SK-N-SH (cell line): ENCODE measurements at regions not wholly inside any gene's neighbourhood (a gene's known extent, or its start where the extent isn't known, plus 50 kb on each side); places are given as distances from the start of the nearest gene placed in this dataset.

ENCODE experiments used
- CTCF ChIA-PET: fragments of 300-600, 350-600 bp; formaldehyde crosslinking; extraction: SDS; loops from one replicate; lab custom pipeline; 2021; lab: Yijun Ruan, JAX
- POLR2A ChIA-PET: fragments of 350-600 bp; sonication (Branson Sonifier 250); formaldehyde crosslinking; extraction: SDS; loops from one replicate; lab custom pipeline; 2020; ENCODE audit warnings: antibody characterized with exemption, inconsistent platforms; lab: Yijun Ruan, JAX
- DNase-seq: peaks from one replicate; pipeline ENCODE4 v3.0.0; 2012
- H2AFZ ChIP-seq: fragments of 200-600 bp; sonication (generic); 2 replicates; pipeline ENCODE4 v1.8.1; 2016; ENCODE audit warnings: antibody characterized with exemption, mild to moderate bottlenecking, low read depth
- H3F3A ChIP-seq: fragments of 200-600 bp; sonication (generic); replicated peaks from 2 replicates; pipeline ENCODE3; 2016; ENCODE audit warnings: antibody characterized with exemption, mild to moderate bottlenecking; ENCODE audit not compliant: insufficient read depth
- H3K27ac ChIP-seq, 2 experiments: fragments of 200-500 bp in 1 of 2; fragments of 200-600 bp in 1 of 2; sonication (Bioruptor generic) in 1 of 2; sonication (generic), shearing (Covaris generic) in 1 of 2; 2 replicates each; pipeline versions ENCODE4 v1.5.1 to v1.6.1; 2014 to 2016; ENCODE audit warnings: low read depth in 2 of 2, inconsistent platforms in 1 of 2, low read length in 1 of 2, mild to moderate bottlenecking in 1 of 2, mixed read lengths in 1 of 2
- H3K27me3 ChIP-seq: fragments of 200-600 bp; sonication (generic), shearing (Covaris generic); 2 replicates; pipeline ENCODE4 v1.6.1; 2016; ENCODE audit warnings: mixed run types; ENCODE audit not compliant: insufficient read depth
- H3K36me3 ChIP-seq, 2 experiments: fragments of 200-500 bp in 1 of 2; fragments of 200-600 bp in 1 of 2; sonication (Bioruptor generic) in 1 of 2; sonication (generic) in 1 of 2; replicated peaks in 1 of 2; 2 replicates each; pipeline versions ENCODE3 to v1.5.1; 2014 to 2016; ENCODE audit warnings: low read length in 1 of 2, mild to moderate bottlenecking in 1 of 2; ENCODE audit not compliant: insufficient read depth in 2 of 2, control insufficient read depth in 1 of 2
- H3K4me1 ChIP-seq, 2 experiments: fragments of 200-500 bp in 1 of 2; fragments of 200-600 bp in 1 of 2; sonication (Bioruptor generic) in 1 of 2; sonication (generic), shearing (Covaris generic) in 1 of 2; 2 replicates each; pipeline versions ENCODE4 v1.5.1 to v1.6.1; 2014 to 2016; ENCODE audit warnings: low read depth in 1 of 2, low read length in 1 of 2, mixed run types in 1 of 2; ENCODE audit not compliant: insufficient read depth in 2 of 2, control insufficient read depth in 1 of 2
- H3K4me2 ChIP-seq: fragments of 200-600 bp; sonication (generic), shearing (Covaris generic); 2 replicates; pipeline ENCODE4 v1.6.1; 2017; ENCODE audit warnings: mixed run types
- H3K4me3 ChIP-seq, 2 experiments: fragments of 200-500 bp in 1 of 2; fragments of 200-600 bp in 1 of 2; sonication (Bioruptor generic) in 1 of 2; sonication (generic), shearing (Covaris generic) in 1 of 2; 2 replicates each; pipeline versions ENCODE4 v1.5.1 to v1.8.1; 2014 to 2016; ENCODE audit warnings: low read depth in 2 of 2, inconsistent platforms in 1 of 2, low read length in 1 of 2, mild to moderate bottlenecking in 1 of 2, mixed read lengths in 1 of 2, moderate library complexity in 1 of 2
- H3K79me2 ChIP-seq: fragments of 200-600 bp; sonication (generic); 2 replicates; pipeline ENCODE4 v1.8.1; 2017; ENCODE audit warnings: mild to moderate bottlenecking; ENCODE audit not compliant: insufficient read depth
- H3K9ac ChIP-seq: fragments of 200-600 bp; sonication (generic); 2 replicates; pipeline ENCODE4 v1.6.1; 2017; ENCODE audit warnings: mixed run types
- H3K9me2 ChIP-seq: fragments of 200-600 bp; sonication (generic); 2 replicates; pipeline ENCODE4 v1.6.1; 2017; ENCODE audit warnings: mixed run types
- H3K9me3 ChIP-seq: fragments of 200-600 bp; sonication (generic); 2 replicates; pipeline ENCODE4 v1.6.1; 2017; ENCODE audit warnings: mixed run types, mild to moderate bottlenecking, moderate library complexity
- H4K20me1 ChIP-seq: fragments of 200-600 bp; sonication (generic); 2 replicates; pipeline ENCODE4 v1.6.1; 2017; ENCODE audit warnings: mild to moderate bottlenecking, mixed run types; ENCODE audit not compliant: insufficient read depth
- CHD2 ChIP-seq: fragments of 150-350 bp; IDR thresholded peaks from 2 replicates; pipeline ENCODE4 v1.6.1; 2018; ENCODE audit warnings: low read length; ENCODE audit not compliant: partially characterized antibody
- ELF1 ChIP-seq: IDR thresholded peaks from 2 replicates; pipeline ENCODE4 v1.4.0; 2012
- EP300 ChIP-seq, 2 experiments: IDR thresholded peaks; 2 replicates each; pipeline versions ENCODE4 v1.4.0 to v1.6.1; 2012; ENCODE audit warnings: borderline replicate concordance in 1 of 2, low read depth in 1 of 2, low read length in 1 of 2
- EZH2phosphoT487 ChIP-seq: fragments of 200-600 bp; sonication (generic); IDR thresholded peaks from 2 replicates; pipeline ENCODE4 v1.6.1; 2017; ENCODE audit warnings: low read depth, mixed run types, mild to moderate bottlenecking, antibody characterized with exemption, moderate library complexity, borderline replicate concordance
- FOXJ3 ChIP-seq: sonication (generic); formaldehyde crosslinking; IDR thresholded peaks from 2 replicates; pipeline ENCODE4 v1.5.1; 2020; ENCODE audit warnings: mild to moderate bottlenecking, missing genetic modification reagents
- GATA2 ChIP-seq: sonication (generic); formaldehyde crosslinking; IDR thresholded peaks from 2 replicates; pipeline ENCODE4 v1.5.0; 2020; ENCODE audit warnings: mild to moderate bottlenecking, missing genetic modification reagents
- JUND ChIP-seq: IDR thresholded peaks from 2 replicates; pipeline ENCODE4 v1.4.0; 2012
- MEF2A ChIP-seq: IDR thresholded peaks from 2 replicates; pipeline ENCODE4 v1.4.0; 2012; ENCODE audit warnings: low read depth, borderline replicate concordance
- NRF1 ChIP-seq: IDR thresholded peaks from 2 replicates; pipeline ENCODE4 v1.6.1; 2012; ENCODE audit warnings: low read depth, mild to moderate bottlenecking, low read length
- RAD21 ChIP-seq: IDR thresholded peaks from 2 replicates; pipeline ENCODE4 v1.6.1; 2012; ENCODE audit warnings: mild to moderate bottlenecking, low read length
- RCOR1 ChIP-seq: fragments of 150-350 bp; IDR thresholded peaks from 2 replicates; pipeline ENCODE4 v1.6.1; 2017; ENCODE audit warnings: antibody characterized with exemption, low read length
- RFX5 ChIP-seq: IDR thresholded peaks from 2 replicates; pipeline ENCODE4 v1.6.1; 2012; ENCODE audit warnings: mild to moderate bottlenecking, improper control_type of control experiment, low read length
- SMC3 ChIP-seq: IDR thresholded peaks from 2 replicates; pipeline ENCODE4 v1.6.1; 2012; ENCODE audit warnings: low read depth, low read length, improper control_type of control experiment
- TCF12 ChIP-seq: IDR thresholded peaks from 2 replicates; pipeline ENCODE4 v1.4.0; 2012
- YY1 ChIP-seq: IDR thresholded peaks from 2 replicates; pipeline ENCODE4 v1.4.0; 2012; ENCODE audit warnings: low read depth, mild to moderate bottlenecking
- WGBS: methylation state at CpG from one replicate; pipeline ENCODE4 v1.1.6; 2017; ENCODE audit warnings: low lambda C conversion rate; 5-methylcytosine and 5-hydroxymethylcytosine counted together
- TF ChIP-seq, protein P1 (sequence below): IDR thresholded peaks from 2 replicates; pipeline ENCODE4 v1.6.1; 2012; ENCODE audit warnings: mild to moderate bottlenecking, low read depth, low read length, moderate library complexity
- TF ChIP-seq, protein P2 (sequence below): IDR thresholded peaks from 2 replicates; pipeline ENCODE4 v1.4.0; 2012; ENCODE audit warnings: low read depth, borderline replicate concordance
- TF ChIP-seq, protein P3 (sequence below): fragments of 150-350 bp; IDR thresholded peaks from 2 replicates; pipeline ENCODE4 v1.6.1; 2017; ENCODE audit warnings: antibody characterized with exemption, low read length, low read depth, borderline replicate concordance
- TF ChIP-seq, protein P4 (sequence below): IDR thresholded peaks from 2 replicates; pipeline ENCODE4 v1.4.0; 2012; ENCODE audit warnings: low read depth, borderline replicate concordance
- TF ChIP-seq, protein P5 (sequence below): IDR thresholded peaks from 2 replicates; pipeline ENCODE4; 2012

DNA sequence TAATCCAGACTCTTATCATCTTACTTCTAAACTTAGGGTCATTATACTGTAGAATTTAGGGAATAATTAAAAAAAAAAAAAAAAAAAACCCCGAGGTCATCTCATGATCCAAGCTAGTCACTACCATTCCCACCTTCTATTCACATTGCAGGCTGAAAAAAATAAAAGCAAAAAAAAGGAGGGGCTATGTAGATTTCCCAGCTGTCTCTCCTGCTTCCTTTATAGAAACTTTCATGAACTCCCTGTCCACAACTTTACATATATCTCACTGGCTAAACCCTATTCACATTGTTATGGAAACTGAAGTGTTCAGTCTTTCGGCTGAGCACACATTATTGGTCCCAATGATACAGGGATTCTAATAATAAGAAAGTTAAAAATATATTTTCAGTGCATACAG, 156.2 kb upstream of the TP63 start:
- Histone ChIP-seq H3F3A (no peaks in the 10 kb centered on the region), H3K4me1 (no peaks in the 10 kb centered on the region), H3K79me2 (no peaks in the 10 kb centered on the region), H4K20me1 (no peaks in the 10 kb centered on the region), H3K4me3 (no peak overlapping the region), H3K9me3 (no peaks in the 10 kb centered on the region), H3K9me2 (no peaks in the 10 kb centered on the region), H3K27me3 (no peaks in the 10 kb centered on the region), H3K4me2 (no peak overlapping the region), H2AFZ (no peak overlapping the region), H3K9ac (no peak overlapping the region), H3K27ac (no peak overlapping the region), H3K36me3 (no peaks in the 10 kb centered on the region)
- TF ChIP-seq MEF2A = no peak
- TF ChIP-seq, protein P1, sequence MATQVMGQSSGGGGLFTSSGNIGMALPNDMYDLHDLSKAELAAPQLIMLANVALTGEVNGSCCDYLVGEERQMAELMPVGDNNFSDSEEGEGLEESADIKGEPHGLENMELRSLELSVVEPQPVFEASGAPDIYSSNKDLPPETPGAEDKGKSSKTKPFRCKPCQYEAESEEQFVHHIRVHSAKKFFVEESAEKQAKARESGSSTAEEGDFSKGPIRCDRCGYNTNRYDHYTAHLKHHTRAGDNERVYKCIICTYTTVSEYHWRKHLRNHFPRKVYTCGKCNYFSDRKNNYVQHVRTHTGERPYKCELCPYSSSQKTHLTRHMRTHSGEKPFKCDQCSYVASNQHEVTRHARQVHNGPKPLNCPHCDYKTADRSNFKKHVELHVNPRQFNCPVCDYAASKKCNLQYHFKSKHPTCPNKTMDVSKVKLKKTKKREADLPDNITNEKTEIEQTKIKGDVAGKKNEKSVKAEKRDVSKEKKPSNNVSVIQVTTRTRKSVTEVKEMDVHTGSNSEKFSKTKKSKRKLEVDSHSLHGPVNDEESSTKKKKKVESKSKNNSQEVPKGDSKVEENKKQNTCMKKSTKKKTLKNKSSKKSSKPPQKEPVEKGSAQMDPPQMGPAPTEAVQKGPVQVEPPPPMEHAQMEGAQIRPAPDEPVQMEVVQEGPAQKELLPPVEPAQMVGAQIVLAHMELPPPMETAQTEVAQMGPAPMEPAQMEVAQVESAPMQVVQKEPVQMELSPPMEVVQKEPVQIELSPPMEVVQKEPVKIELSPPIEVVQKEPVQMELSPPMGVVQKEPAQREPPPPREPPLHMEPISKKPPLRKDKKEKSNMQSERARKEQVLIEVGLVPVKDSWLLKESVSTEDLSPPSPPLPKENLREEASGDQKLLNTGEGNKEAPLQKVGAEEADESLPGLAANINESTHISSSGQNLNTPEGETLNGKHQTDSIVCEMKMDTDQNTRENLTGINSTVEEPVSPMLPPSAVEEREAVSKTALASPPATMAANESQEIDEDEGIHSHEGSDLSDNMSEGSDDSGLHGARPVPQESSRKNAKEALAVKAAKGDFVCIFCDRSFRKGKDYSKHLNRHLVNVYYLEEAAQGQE = no peak
- TF ChIP-seq SMC3 = no peak
- no peak for TF ChIP-seq YY1
- TF ChIP-seq RCOR1 = no peak
- no peak for TF ChIP-seq TCF12
- TF ChIP-seq EP300 (IDR thresholded peaks at IDR 0.05; ENCODE audit: borderline replicate concordance in 1 of 2, low read depth in 1 of 2, low read length in 1 of 2) = no peak
- TF ChIP-seq, protein P2, sequence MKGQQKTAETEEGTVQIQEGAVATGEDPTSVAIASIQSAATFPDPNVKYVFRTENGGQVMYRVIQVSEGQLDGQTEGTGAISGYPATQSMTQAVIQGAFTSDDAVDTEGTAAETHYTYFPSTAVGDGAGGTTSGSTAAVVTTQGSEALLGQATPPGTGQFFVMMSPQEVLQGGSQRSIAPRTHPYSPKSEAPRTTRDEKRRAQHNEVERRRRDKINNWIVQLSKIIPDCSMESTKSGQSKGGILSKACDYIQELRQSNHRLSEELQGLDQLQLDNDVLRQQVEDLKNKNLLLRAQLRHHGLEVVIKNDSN = no peak
- no peak for TF ChIP-seq FOXJ3 (CRISPR knock-in tag)
- TF ChIP-seq, protein P3, sequence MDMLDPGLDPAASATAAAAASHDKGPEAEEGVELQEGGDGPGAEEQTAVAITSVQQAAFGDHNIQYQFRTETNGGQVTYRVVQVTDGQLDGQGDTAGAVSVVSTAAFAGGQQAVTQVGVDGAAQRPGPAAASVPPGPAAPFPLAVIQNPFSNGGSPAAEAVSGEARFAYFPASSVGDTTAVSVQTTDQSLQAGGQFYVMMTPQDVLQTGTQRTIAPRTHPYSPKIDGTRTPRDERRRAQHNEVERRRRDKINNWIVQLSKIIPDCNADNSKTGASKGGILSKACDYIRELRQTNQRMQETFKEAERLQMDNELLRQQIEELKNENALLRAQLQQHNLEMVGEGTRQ = no peak
- TF ChIP-seq, protein P4, sequence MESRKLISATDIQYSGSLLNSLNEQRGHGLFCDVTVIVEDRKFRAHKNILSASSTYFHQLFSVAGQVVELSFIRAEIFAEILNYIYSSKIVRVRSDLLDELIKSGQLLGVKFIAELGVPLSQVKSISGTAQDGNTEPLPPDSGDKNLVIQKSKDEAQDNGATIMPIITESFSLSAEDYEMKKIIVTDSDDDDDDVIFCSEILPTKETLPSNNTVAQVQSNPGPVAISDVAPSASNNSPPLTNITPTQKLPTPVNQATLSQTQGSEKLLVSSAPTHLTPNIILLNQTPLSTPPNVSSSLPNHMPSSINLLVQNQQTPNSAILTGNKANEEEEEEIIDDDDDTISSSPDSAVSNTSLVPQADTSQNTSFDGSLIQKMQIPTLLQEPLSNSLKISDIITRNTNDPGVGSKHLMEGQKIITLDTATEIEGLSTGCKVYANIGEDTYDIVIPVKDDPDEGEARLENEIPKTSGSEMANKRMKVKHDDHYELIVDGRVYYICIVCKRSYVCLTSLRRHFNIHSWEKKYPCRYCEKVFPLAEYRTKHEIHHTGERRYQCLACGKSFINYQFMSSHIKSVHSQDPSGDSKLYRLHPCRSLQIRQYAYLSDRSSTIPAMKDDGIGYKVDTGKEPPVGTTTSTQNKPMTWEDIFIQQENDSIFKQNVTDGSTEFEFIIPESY = no peak
- TF ChIP-seq JUND = no peak
- no peak for TF ChIP-seq EZH2phosphoT487
- no peak for TF ChIP-seq NRF1
- no peak for TF ChIP-seq RAD21
- TF ChIP-seq GATA2 (CRISPR knock-in tag) = no peak
- TF ChIP-seq RFX5 = no peak
- TF ChIP-seq ELF1 = no peak
- TF ChIP-seq, protein P5, sequence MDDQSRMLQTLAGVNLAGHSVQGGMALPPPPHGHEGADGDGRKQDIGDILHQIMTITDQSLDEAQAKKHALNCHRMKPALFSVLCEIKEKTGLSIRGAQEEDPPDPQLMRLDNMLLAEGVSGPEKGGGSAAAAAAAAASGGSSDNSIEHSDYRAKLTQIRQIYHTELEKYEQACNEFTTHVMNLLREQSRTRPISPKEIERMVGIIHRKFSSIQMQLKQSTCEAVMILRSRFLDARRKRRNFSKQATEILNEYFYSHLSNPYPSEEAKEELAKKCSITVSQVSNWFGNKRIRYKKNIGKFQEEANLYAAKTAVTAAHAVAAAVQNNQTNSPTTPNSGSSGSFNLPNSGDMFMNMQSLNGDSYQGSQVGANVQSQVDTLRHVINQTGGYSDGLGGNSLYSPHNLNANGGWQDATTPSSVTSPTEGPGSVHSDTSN = no peak
- TF ChIP-seq CHD2 = no peak
- 2% methylated on average over 2 of the region's 2 CpGs for WGBS
- ChIA-PET POLR2A (no interaction called here), CTCF (no interaction called here)
- no peak for DNase-seq
